ENCODE measurements at regions not wholly inside any gene's neighbourhood (a gene's known extent, or its start where the extent isn't known, plus 50 kb on each side); places are given as distances from the start of the nearest gene placed in this dataset.

DNA sequence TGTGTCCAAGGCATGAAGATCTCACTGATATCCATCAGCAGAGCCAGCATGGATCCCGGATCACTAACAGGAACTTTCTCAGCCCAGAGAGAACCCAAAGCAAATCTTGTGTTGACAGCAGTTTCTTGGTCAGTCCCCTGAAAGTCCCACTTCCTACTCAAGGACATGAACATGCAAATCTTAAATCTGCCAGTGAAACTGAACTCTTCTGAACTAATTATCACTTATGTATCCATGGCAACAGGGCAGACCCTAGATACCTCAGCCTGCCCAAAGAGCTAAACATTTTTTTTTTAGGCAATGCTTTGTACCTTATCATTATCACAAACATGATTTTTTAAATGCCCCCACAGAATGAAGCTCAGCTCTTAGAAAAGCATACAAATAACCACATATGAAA, 127.8 kb upstream of the DDX18 start:
- no peak for TF ChIP-seq POLR2A (IDR thresholded peaks at IDR 0.05)
- TF ChIP-seq, protein P1, sequence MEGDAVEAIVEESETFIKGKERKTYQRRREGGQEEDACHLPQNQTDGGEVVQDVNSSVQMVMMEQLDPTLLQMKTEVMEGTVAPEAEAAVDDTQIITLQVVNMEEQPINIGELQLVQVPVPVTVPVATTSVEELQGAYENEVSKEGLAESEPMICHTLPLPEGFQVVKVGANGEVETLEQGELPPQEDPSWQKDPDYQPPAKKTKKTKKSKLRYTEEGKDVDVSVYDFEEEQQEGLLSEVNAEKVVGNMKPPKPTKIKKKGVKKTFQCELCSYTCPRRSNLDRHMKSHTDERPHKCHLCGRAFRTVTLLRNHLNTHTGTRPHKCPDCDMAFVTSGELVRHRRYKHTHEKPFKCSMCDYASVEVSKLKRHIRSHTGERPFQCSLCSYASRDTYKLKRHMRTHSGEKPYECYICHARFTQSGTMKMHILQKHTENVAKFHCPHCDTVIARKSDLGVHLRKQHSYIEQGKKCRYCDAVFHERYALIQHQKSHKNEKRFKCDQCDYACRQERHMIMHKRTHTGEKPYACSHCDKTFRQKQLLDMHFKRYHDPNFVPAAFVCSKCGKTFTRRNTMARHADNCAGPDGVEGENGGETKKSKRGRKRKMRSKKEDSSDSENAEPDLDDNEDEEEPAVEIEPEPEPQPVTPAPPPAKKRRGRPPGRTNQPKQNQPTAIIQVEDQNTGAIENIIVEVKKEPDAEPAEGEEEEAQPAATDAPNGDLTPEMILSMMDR (IDR thresholded peaks at IDR 0.05), result no peak
- H3K4me3 ChIP-seq (ENCODE audit: low read depth, poor library complexity, severe bottlenecking), result no peak overlapping the region
- 69 to 77% methylated on average over 1 of the region's 1 CpG for WGBS, 2 donors
- DNase-seq (ENCODE audit: low spot score in 2 of 2), result no peak
- intact Hi-C loops (cut with DNase I; ENCODE audit: low total_unique reads), result no loop called here

DNA sequence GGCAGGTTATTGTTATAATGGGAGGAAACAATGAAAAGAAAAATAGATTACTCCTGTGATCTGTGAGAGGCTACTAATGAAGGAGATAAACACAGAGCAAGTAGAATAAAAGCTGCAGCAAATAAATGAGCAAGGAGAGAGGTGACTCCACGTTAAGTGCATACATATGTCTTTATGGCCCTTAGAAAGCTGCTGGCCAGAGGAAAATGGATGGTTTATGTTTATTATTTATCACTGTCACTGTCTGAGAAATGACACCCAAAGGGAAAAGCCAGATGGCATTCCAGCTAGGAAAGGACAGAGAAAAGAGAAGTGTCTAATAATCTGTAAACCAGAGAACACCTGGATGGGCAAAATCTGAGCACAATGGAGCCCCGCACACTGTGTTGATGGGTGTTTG, 122.9 kb upstream of the DDX18 start:
- TF ChIP-seq, protein P1 (IDR thresholded peaks at IDR 0.05), result no peak
- TF ChIP-seq POLR2A (IDR thresholded peaks at IDR 0.05), result no peak
- DNase-seq (ENCODE audit: low spot score in 2 of 2), result no peak
- intact Hi-C loops (cut with DNase I; ENCODE audit: low total_unique reads), result no loop called here
- 37 to 61% methylated on average over 2 of the region's 2 CpGs for WGBS, 2 donors
- H3K4me3 ChIP-seq (ENCODE audit: low read depth, poor library complexity, severe bottlenecking), result no peak overlapping the region

DNA sequence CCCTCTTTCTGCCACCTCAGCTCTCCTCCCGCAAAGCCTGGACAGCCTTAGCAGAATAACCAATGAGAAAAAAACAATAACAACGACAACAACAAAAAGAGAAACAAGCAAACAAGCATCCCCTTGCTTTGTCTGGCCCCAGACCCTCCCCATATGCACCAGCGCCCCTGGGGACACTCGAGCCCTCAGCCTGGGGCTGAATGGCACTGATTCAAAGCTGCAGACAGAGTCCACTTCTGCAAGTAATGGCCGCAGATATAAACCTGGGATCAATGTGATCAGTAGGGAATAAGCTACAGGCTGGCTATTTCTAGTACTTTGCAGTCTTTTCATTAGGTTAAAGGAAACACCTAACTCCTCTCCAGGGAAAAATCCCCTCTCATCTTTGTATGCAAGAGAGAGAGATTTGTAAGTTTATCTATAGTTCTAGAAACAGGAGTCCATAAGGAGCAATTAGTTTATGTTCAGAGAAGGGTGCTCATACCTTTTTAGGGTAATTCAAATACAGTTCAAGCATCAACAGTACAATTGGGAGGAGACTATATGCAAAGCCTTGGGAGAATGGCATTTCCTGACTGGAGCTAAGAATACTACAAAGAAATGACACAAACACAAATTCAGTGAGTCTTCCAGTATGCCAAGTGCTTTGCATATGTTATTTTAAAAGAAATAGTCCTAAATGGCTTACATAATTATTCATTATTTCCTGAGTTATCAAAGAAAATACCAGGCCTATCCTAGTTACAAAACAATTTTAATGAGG, 122.3 kb upstream of the DDX18 start:
- DNase-seq (ENCODE audit: low spot score in 2 of 2), result no peak
- intact Hi-C loops (cut with DNase I; ENCODE audit: low total_unique reads), result no loop called here
- TF ChIP-seq, protein P1 (IDR thresholded peaks at IDR 0.05), result no peak
- TF ChIP-seq POLR2A (IDR thresholded peaks at IDR 0.05), result no peak
- no peak overlapping the region for H3K4me3 ChIP-seq (ENCODE audit: low read depth, poor library complexity, severe bottlenecking)
- WGBS, 2 donors, result 58 to 64% methylated on average over 5 of the region's 5 CpGs

DNA sequence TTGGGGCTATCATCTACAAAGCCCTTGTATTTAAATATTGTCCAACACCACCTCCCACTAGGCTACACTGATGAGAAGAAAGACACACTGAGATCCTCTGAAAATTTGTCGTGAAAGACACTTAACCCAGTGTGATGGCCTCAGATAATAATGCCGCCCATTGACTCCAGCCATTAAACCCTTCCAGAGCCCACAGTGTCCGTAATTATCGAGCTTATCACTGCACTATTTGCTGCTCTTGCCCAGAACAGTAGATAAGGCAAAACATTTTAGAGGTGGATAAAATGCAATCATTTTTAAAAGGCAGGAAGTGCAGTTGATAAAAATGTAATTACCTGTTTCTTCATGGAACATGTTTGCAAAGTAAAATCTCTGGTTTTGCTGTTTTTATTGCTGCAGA, 121.3 kb upstream of the DDX18 start:
- TF ChIP-seq POLR2A (IDR thresholded peaks at IDR 0.05), result no peak
- TF ChIP-seq, protein P1 (IDR thresholded peaks at IDR 0.05), result no peak
- WGBS, 2 donors, result 91% methylated on average over 4 of the region's 4 CpGs
- intact Hi-C loops (cut with DNase I; ENCODE audit: low total_unique reads), result no loop called here
- DNase-seq (ENCODE audit: low spot score in 2 of 2), result no peak
- no peak overlapping the region for H3K4me3 ChIP-seq (ENCODE audit: low read depth, poor library complexity, severe bottlenecking)

DNA sequence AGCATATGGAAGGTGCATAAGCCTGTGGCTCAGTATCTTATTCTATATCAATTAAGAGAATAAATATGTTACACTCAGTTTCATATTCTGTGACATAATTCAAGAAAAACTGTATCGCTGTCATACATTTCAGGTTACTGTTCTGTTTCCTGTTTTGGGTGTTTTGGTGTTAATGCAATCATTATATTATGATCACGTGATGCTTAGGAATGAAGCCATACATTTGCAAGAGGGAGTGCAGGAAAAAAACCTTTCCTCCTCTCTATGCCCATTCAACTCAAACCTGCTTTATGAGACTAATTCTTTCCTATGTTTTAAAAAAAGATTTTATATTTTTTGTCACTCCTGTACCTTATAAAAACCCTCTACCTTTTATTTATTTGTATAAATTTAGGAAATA, 120.8 kb upstream of the DDX18 start:
- no peak overlapping the region for H3K4me3 ChIP-seq (ENCODE audit: low read depth, poor library complexity, severe bottlenecking)
- WGBS, 2 donors, result 83 to 86% methylated on average over 2 of the region's 2 CpGs
- TF ChIP-seq POLR2A (IDR thresholded peaks at IDR 0.05), result no peak
- TF ChIP-seq, protein P1 (IDR thresholded peaks at IDR 0.05), result no peak
- DNase-seq (ENCODE audit: low spot score in 2 of 2), result no peak
- intact Hi-C loops (cut with DNase I; ENCODE audit: low total_unique reads), result no loop called here

DNA sequence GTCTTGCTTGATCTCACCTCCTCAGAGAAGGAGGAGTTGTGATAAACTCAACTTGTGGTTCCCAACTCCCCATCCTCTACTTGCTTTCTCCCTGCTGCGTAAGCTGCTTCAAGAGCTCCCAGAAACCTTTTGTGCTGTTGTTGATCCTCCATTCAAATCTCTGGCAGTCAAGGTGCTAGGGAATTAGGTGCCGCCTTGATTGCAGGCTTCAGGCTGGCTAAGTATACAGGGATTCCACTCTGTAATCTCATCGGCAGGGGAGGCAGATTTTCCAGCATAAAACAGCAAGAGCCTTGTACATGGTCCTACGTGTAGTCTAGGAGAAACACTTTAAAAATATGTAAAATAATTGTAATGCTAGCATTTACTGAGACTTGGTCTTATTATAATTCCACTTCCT, 116.2 kb upstream of the DDX18 start:
- intact Hi-C loops (cut with DNase I; ENCODE audit: low total_unique reads), result no loop called here
- 75 to 88% methylated on average over 4 of the region's 4 CpGs for WGBS, 2 donors
- TF ChIP-seq, protein P1 (IDR thresholded peaks at IDR 0.05), result no peak
- TF ChIP-seq POLR2A (IDR thresholded peaks at IDR 0.05), result no peak
- no peak for DNase-seq (ENCODE audit: low spot score in 2 of 2)
- H3K4me3 ChIP-seq (ENCODE audit: low read depth, poor library complexity, severe bottlenecking), result no peak overlapping the region

Data from lower leg skin (tissue), 4 donors.